Ishikawa (cell line): ENCODE measurements at regions not wholly inside any gene's neighbourhood (a gene's known extent, or its start where the extent isn't known, plus 50 kb on each side); places are given as distances from the start of the nearest gene placed in this dataset.
A peak's percentile ranks its signal among the peaks of the same experiment; 100 is the strongest.

ENCODE experiments used
- CEBPB ChIP-seq: IDR thresholded peaks from 2 replicates; pipeline ENCODE4 v1.6.1; 2012
- CREB1 ChIP-seq: IDR thresholded peaks from 2 replicates; pipeline ENCODE4 v1.6.1; 2012; ENCODE audit warnings: low read depth
- EP300 ChIP-seq: IDR thresholded peaks from 2 replicates; pipeline ENCODE4 v1.6.1; 2012; ENCODE audit warnings: borderline replicate concordance
- FOXM1 ChIP-seq: IDR thresholded peaks from 2 replicates; pipeline ENCODE4 v1.6.1; 2012; ENCODE audit warnings: low read depth, borderline replicate concordance
- MAX ChIP-seq: IDR thresholded peaks from 2 replicates; pipeline ENCODE4 v1.6.1; 2012
- RAD21 ChIP-seq: IDR thresholded peaks from 2 replicates; pipeline ENCODE4 v1.6.1; 2012; ENCODE audit warnings: low read depth
- REST ChIP-seq: IDR thresholded peaks from 2 replicates; pipeline ENCODE4 v1.6.1; 2012; ENCODE audit warnings: low read depth, mild to moderate bottlenecking
- TCF12 ChIP-seq: IDR thresholded peaks from 2 replicates; pipeline ENCODE4 v1.6.1; 2012; ENCODE audit warnings: low read depth
- USF1 ChIP-seq: IDR thresholded peaks from 2 replicates; pipeline ENCODE4 v1.6.1; 2012

GRCh38 chr2:129396980-129397599 is 582.4 kb upstream of the RAB6C start:
- no peak for TF ChIP-seq MAX
- no peak for TF ChIP-seq FOXM1
- no peak for TF ChIP-seq TCF12
- no peak for TF ChIP-seq CREB1
- TF ChIP-seq REST = no peak
- no peak for TF ChIP-seq EP300
- TF ChIP-seq CEBPB = no peak
- TF ChIP-seq RAD21 = peak; percentile 88
- TF ChIP-seq USF1 = no peak
